ENCODE measurements at regions not wholly inside any gene's neighbourhood (a gene's known extent, or its start where the extent isn't known, plus 50 kb on each side); places are given as distances from the start of the nearest gene placed in this dataset.

GRCh38 chr9:103089357-103089756 lies 94.2 kb downstream of the CYLC2 start:
- no peaks in the 10 kb centered on the region for H3F3A ChIP-seq (ENCODE audit: insufficient read depth, low read depth)
- no peak for DNase-seq
- no peaks in the 10 kb centered on the region for H3K27me3 ChIP-seq (ENCODE audit: insufficient read depth, low read depth)
- no peak overlapping the region for H3K27ac ChIP-seq
- no peaks in the 10 kb centered on the region for H3K9me2 ChIP-seq (ENCODE audit: insufficient read depth)
- no peaks in the 10 kb centered on the region for H4K20me1 ChIP-seq (ENCODE audit: insufficient read depth)
- ChIA-PET POLR2A (ENCODE audit: unreplicated experiment) (no interaction called here), CTCF (no interaction called here)
- H3K4me2 ChIP-seq: no peak overlapping the region
- no TSS peak for BruUV-seq (replicated peaks)
- H3K4me3 ChIP-seq: no peak overlapping the region
- no peaks in the 10 kb centered on the region for H3K4me1 ChIP-seq (replicated peaks; ENCODE audit: insufficient read depth)
- no peaks in the 10 kb centered on the region for H3K9me3 ChIP-seq (ENCODE audit: insufficient read depth, low read depth)
- intact Hi-C loops (cut with micrococcal nuclease; ENCODE audit: unreplicated experiment): no loop called here
- H3K36me3 ChIP-seq (ENCODE audit: low read depth): no peaks in the 10 kb centered on the region
- no peaks in the 10 kb centered on the region for H3K79me2 ChIP-seq (ENCODE audit: low read depth)
- H2AFZ ChIP-seq: no peak overlapping the region
- TF ChIP-seq EZH2 (IDR thresholded peaks at IDR 0.05; ENCODE audit: low read depth): no peak
- no peak for TF ChIP-seq CTCF (conservative IDR thresholded peaks at IDR 0.05)

- Histone ChIP-seq H3K9me3 (ENCODE audit: insufficient read depth, low read depth) (no peaks in the 10 kb centered on the region), H2AFZ (no peak overlapping the region), H4K20me1 (ENCODE audit: insufficient read depth) (no peaks in the 10 kb centered on the region; the same call in 1 of the 2 replicates), H3K4me3 (no peak overlapping the region), H3K79me2 (ENCODE audit: low read depth) (no peaks in the 10 kb centered on the region), H3K27ac (no peak overlapping the region), H3K4me2 (no peak overlapping the region), H3K36me3 (ENCODE audit: low read depth) (no peaks in the 10 kb centered on the region), H3K4me1 (replicated peaks; ENCODE audit: insufficient read depth) (no peaks in the 10 kb centered on the region), H3K27me3 (ENCODE audit: insufficient read depth, low read depth) (no peaks in the 10 kb centered on the region), H3F3A (ENCODE audit: insufficient read depth, low read depth) (no peaks in the 10 kb centered on the region), H3K9me2 (ENCODE audit: insufficient read depth) (no peaks in the 10 kb centered on the region)
- no peak for TF ChIP-seq EZH2 (IDR thresholded peaks at IDR 0.05; ENCODE audit: low read depth)
- TF ChIP-seq CTCF (conservative IDR thresholded peaks at IDR 0.05): no peak
- BruUV-seq (replicated peaks): no TSS peak
- CTCF ChIA-PET: no interaction called here
- intact Hi-C loops (cut with micrococcal nuclease; ENCODE audit: unreplicated experiment): no loop called here
- POLR2A ChIA-PET (ENCODE audit: unreplicated experiment): no interaction called here
- no peak for DNase-seq
Measured at GRCh38 chr9:103104101-103104500, 109.0 kb downstream of the CYLC2 start.

GRCh38 chr9:103116246-103116645 lies 121.1 kb downstream of the CYLC2 start:
- no peaks in the 10 kb centered on the region for H3K36me3 ChIP-seq (ENCODE audit: low read depth)
- no TSS peak for BruUV-seq (replicated peaks)
- H3K4me2 ChIP-seq: no peak overlapping the region
- H4K20me1 ChIP-seq (ENCODE audit: insufficient read depth): no peaks in the 10 kb centered on the region
- TF ChIP-seq CTCF (conservative IDR thresholded peaks at IDR 0.05) (no peak), EZH2 (IDR thresholded peaks at IDR 0.05; ENCODE audit: low read depth) (no peak)
- no peaks in the 10 kb centered on the region for H3F3A ChIP-seq (ENCODE audit: insufficient read depth, low read depth)
- no peaks in the 10 kb centered on the region for H3K79me2 ChIP-seq (ENCODE audit: low read depth)
- H3K9me2 ChIP-seq (ENCODE audit: insufficient read depth): no peaks in the 10 kb centered on the region
- no peaks in the 10 kb centered on the region for H3K9me3 ChIP-seq (ENCODE audit: insufficient read depth, low read depth)
- no peaks in the 10 kb centered on the region for H3K4me1 ChIP-seq (replicated peaks; ENCODE audit: insufficient read depth)
- H3K27ac ChIP-seq: no peak overlapping the region
- H3K4me3 ChIP-seq: no peak overlapping the region
- no peak for DNase-seq
- CTCF ChIA-PET: no interaction called here
- POLR2A ChIA-PET (ENCODE audit: unreplicated experiment): no interaction called here
- intact Hi-C loops (cut with micrococcal nuclease; ENCODE audit: unreplicated experiment): no loop called here
- H3K27me3 ChIP-seq (ENCODE audit: insufficient read depth, low read depth): no peaks in the 10 kb centered on the region
- no peak overlapping the region for H2AFZ ChIP-seq

All from PC-9 (cell line).